Thyroid gland (tissue), 4 donors: ENCODE measurements at regions not wholly inside any gene's neighbourhood (a gene's known extent, or its start where the extent isn't known, plus 50 kb on each side); places are given as distances from the start of the nearest gene placed in this dataset.

ENCODE experiments used
- CTCF ChIP-seq, 6 experiments: fragments of 200-600 bp in 3 of 6; fragments of 450-650 bp in 3 of 6; sonication (generic) in 3 of 6; IDR thresholded peaks; one replicate each; pipeline ENCODE4 v1.5.1; 2016 to 2019; ENCODE audit warnings: antibody characterized with exemption in 6 of 6, mild to moderate bottlenecking in 2 of 6, inconsistent platforms in 1 of 6, moderate library complexity in 1 of 6
- POLR2A ChIP-seq, 2 donors: fragments of 450-650 bp; IDR thresholded peaks; one replicate each; pipeline ENCODE4 v1.6.1; 2017; ENCODE audit warnings: antibody characterized with exemption in 2 of 2, mild to moderate bottlenecking in 2 of 2, moderate library complexity in 1 of 2

GRCh38 chr7:17633067-17633466 is 307.2 kb downstream of the SNX13 start:
- TF ChIP-seq CTCF (IDR thresholded peaks at IDR 0.05): no peak
- no peak for TF ChIP-seq POLR2A (IDR thresholded peaks at IDR 0.05)
